Heart right ventricle (tissue), 16 donors: ENCODE measurements at regions not wholly inside any gene's neighbourhood (a gene's known extent, or its start where the extent isn't known, plus 50 kb on each side); places are given as distances from the start of the nearest gene placed in this dataset.

ENCODE experiments used
- ATAC-seq, 8 donors: fragments of 200-7000 bp; cut with Tn5 transposase; one replicate each; pipeline ENCODE4 v1.9.1; 2020; ENCODE audit warnings: mild to moderate bottlenecking in 8 of 8, moderate library complexity in 8 of 8, moderate number of reproducible peaks in 1 of 8
- DNase-seq, 2 donors: peaks; one replicate each; pipeline ENCODE4 v3.0.0-alpha.2; 2020
- H3K27ac ChIP-seq, 10 donors: fragments of 200-600 bp; sonication (generic) in 2 of 10; one replicate each; pipeline versions ENCODE4 v1.5.0 to v1.8.0; 2020 to 2022; ENCODE audit warnings: mild to moderate bottlenecking in 3 of 10
- H3K27me3 ChIP-seq, 7 donors: fragments of 200-600 bp; one replicate each; pipeline ENCODE4 v1.8.0; 2021 to 2022; ENCODE audit warnings: mild to moderate bottlenecking in 2 of 7
- H3K36me3 ChIP-seq, 9 donors: fragments of 200-600 bp; sonication (generic) in 1 of 9; one replicate each; pipeline versions ENCODE4 v1.5.0 to v1.8.0; 2020 to 2022; ENCODE audit warnings: mild to moderate bottlenecking in 2 of 9
- H3K4me1 ChIP-seq, 9 donors: fragments of 200-600 bp; sonication (generic) in 1 of 9; one replicate each; pipeline versions ENCODE4 v1.5.0 to v1.8.0; 2020 to 2022; ENCODE audit warnings: mild to moderate bottlenecking in 4 of 9
- H3K4me3 ChIP-seq, 10 donors: fragments of 200-600 bp; sonication (generic) in 2 of 10; one replicate each; pipeline versions ENCODE4 v1.5.0 to v1.8.0; 2020 to 2022; ENCODE audit warnings: mild to moderate bottlenecking in 7 of 10, moderate library complexity in 2 of 10
- H3K9me3 ChIP-seq, 11 donors: fragments of 200-600 bp in 10 of 11; sonication (generic) in 2 of 11; one replicate each; pipeline versions ENCODE4 v1.5.0 to v1.8.0; 2013 to 2022; ENCODE audit warnings: mild to moderate bottlenecking in 2 of 11, control low read depth in 1 of 11, moderate library complexity in 1 of 11
- CTCF ChIP-seq, 9 donors: fragments of 200-600 bp; sonication (generic) in 2 of 9; IDR thresholded peaks; one replicate each; pipeline versions ENCODE4 v1.5.0 to v1.8.0; 2021 to 2022; ENCODE audit warnings: antibody characterized with exemption in 9 of 9, mild to moderate bottlenecking in 5 of 9, moderate library complexity in 1 of 9
- WGBS, 2 donors: extraction: QIAGEN DNeasy Blood & Tissue Kit; methylation state at CpG; one replicate each; pipeline ENCODE4 v1.1.7; 2013; ENCODE audit warnings: inconsistent platforms in 1 of 2; 5-methylcytosine and 5-hydroxymethylcytosine counted together
- intact Hi-C, 10 donors: fragments of 100-400 bp; cut with DNase I; formaldehyde crosslinking; loops; one replicate each; pipeline versions ENCODE4 v1.11.1 to v1.14.2; 2022
- donor health status: Arrhythmogenic right ventricular cardiomyopathy.
- donor health status: ischemic (EF 13 %, LVEDD 7.1; RV severe dilation, severe dysfunction).
- donor health status: healthy with polysubstance abuse.
- donor health status: DM: no; HTN: yes; CAD: no.
- donor health status: DM: no; HTN: no; CAD: no.
- donor health status: ischemic (EF 25% LVEDD 6.9; RV normal size, moderate dysfunction).
- donor health status: ischemic (EF 25% LVEDD 5.7; RV mildly dilated, moderate dysfunction).
- donor health status: healthy.
- donor health status: DM: yes; HTN: yes; CAD: no.
- donor health status: Ischemic cardiomyopathy.
- donor health status: ischemic (EF 35%, LVEDD 5.7; RV mildly dilated, moderate dysfunction).
- donor health status: nonischemic (EF 11% LVEDD 7.7; RV severe dilation, severe dysfunction).
- donor health status: DM: yes; HTN: yes; CAD: no.
- donor health status: PGD.
- donor health status: ischemic (EF 29% LVEDD 5.4; RV normal size, mild dysfunction).
- donor health status: nonischemic (EF 23%, LVEDD 6.1; RV moderate dilation, normal function).

DNA sequence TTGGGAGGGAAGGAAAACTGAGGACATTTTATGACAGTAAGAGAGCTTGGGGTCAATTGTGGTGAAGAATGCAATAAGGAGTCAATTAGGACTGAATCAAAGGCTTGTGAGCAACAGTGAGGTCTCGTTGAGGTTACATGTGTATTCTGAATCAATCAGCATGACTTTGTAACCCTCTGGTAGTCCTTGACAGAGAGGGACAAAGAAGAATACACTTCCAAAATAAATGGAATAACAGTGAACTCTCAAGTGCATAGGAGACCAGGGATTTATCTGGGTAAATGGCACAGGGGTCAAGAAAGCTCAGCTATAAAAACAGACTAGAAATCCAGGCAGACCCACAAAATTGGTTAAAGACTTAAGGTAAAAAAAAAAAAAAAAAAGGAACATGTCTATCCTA, 85.1 kb upstream of the NAV3 start:
- intact Hi-C loops, result no loop called here
- no peaks in the 10 kb centered on the region for H3K36me3 ChIP-seq
- TF ChIP-seq CTCF (IDR thresholded peaks at IDR 0.05), result no peak
- peaks cover 0 to 11% (median 0%) of the 10 kb centered on the region in 9 donors for H3K4me1 ChIP-seq
- 69 to 75% methylated on average over 1 of the region's 1 CpG for WGBS, 2 donors
- no peak overlapping the region for H3K27ac ChIP-seq
- DNase-seq (no peak), ATAC-seq (no peak)
- no peak overlapping the region for H3K4me3 ChIP-seq
- no peaks in the 10 kb centered on the region for H3K27me3 ChIP-seq
- no peaks in the 10 kb centered on the region for H3K9me3 ChIP-seq

DNA sequence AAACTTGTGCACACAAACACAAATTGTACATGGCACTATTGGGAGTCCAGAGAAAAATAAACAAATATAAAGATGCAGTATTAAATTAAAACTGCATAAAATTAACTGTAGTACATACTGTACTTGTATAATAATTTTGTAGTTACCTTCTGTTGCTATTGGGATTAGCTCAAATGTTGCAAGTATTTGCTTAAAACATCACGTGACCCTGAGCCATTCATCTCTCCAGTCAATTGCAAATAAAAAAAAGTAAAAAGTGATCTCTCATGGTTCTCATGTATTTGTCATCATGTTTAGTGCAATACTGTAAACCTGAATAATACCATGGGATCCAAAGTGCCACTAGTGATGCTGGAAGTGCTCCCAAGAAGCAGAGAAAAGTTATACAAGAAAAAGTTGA, 88.1 kb upstream of the NAV3 start:
- WGBS, 2 donors, result 88 to 96% methylated on average over 1 of the region's 1 CpG
- Histone ChIP-seq H3K4me3 (no peak overlapping the region), H3K36me3 (no peaks in the 10 kb centered on the region), H3K4me1 (peaks cover 0 to 11% (median 0%) of the 10 kb centered on the region in 9 donors), H3K9me3 (no peaks in the 10 kb centered on the region), H3K27me3 (no peaks in the 10 kb centered on the region), H3K27ac (no peak overlapping the region)
- DNase-seq (no peak), ATAC-seq (no peak)
- TF ChIP-seq CTCF (IDR thresholded peaks at IDR 0.05), result no peak
- intact Hi-C loops, result no loop called here

DNA sequence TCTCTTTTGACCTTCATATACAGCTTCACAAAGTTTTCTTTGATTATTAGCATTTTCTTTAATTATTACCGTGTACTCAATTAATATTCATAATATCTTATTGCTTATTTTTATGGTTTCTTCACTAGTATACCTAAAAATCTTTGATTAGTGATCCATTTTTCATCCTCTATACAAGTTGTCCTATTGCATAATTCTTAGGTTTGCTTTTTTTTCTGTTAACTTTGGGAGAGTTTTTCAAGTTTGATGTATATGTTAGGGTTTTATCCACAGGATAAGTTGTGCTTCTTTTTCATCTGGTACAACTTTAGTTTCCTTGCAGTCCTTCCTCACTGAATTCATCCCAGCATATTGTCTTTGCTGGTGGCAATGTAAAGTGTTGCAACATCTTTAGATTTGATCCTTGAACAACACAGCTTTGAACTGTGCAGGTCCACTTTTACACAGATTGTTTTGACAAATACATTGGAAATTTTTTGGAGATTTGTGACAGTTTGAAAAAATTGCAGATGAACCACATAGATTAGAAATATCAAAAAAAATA, 88.6 kb upstream of the NAV3 start:
- Histone ChIP-seq H3K4me1 (peaks cover 0 to 11% (median 0%) of the 10 kb centered on the region in 9 donors), H3K27me3 (no peaks in the 10 kb centered on the region), H3K36me3 (no peaks in the 10 kb centered on the region), H3K27ac (no peak overlapping the region), H3K4me3 (no peak overlapping the region), H3K9me3 (peaks cover 0 to 3% (median 0%) of the 10 kb centered on the region in 11 donors)
- no peak for TF ChIP-seq CTCF (IDR thresholded peaks at IDR 0.05)
- no peak for ATAC-seq
- intact Hi-C loops, result no loop called here
- no peak for DNase-seq
- WGBS, 2 donors, result 96 to 98% methylated on average over 1 of the region's 1 CpG

GRCh38 chr12:77736219-77736965, 94.3 kb upstream of the NAV3 start:
- Histone ChIP-seq H3K36me3 (no peaks in the 10 kb centered on the region), H3K9me3 (peaks cover 0 to 13% (median 6%) of the 10 kb centered on the region in 11 donors), H3K4me3 (no peak overlapping the region), H3K27ac (no peak overlapping the region), H3K4me1 (no peaks in the 10 kb centered on the region), H3K27me3 (no peaks in the 10 kb centered on the region)
- TF ChIP-seq CTCF (IDR thresholded peaks at IDR 0.05), result no peak
- intact Hi-C loops, result no loop called here
- DNase-seq (no peak), ATAC-seq (no peak)
- WGBS, 2 donors, result 97 to 99% methylated on average over 6 of the region's 6 CpGs
